GM12873 (cell line): ENCODE measurements at regions not wholly inside any gene's neighbourhood (a gene's known extent, or its start where the extent isn't known, plus 50 kb on each side); places are given as distances from the start of the nearest gene placed in this dataset.

Experiments
- CTCF ChIP-seq: IDR thresholded peaks from 2 replicates; pipeline ENCODE4 v1.5.1; 2012; ENCODE audit warnings: low read depth, mild to moderate bottlenecking, moderate library complexity, low read length, control low read depth; ENCODE audit not compliant: insufficient read depth; ENCODE audit errors: missing control alignments

- TF ChIP-seq CTCF, result no peak
These were observed 86.9 kb downstream of the CCDC34 start for GRCh38 chr11:27276141-27276540.

- no peak for TF ChIP-seq CTCF
These were observed 88.1 kb downstream of the CCDC34 start for GRCh38 chr11:27274854-27275395.

- TF ChIP-seq CTCF, result no peak
These were observed 96.9 kb downstream of the CCDC34 start for GRCh38 chr11:27266125-27266524.

- no peak for TF ChIP-seq CTCF
These were observed 99.0 kb downstream of the CCDC34 start for GRCh38 chr11:27263986-27264385.

- TF ChIP-seq CTCF, result no peak
These were observed 100.0 kb downstream of the CCDC34 start for GRCh38 chr11:27263046-27263445.

GRCh38 chr11:27255447-27255828 lies 107.6 kb downstream of the CCDC34 start:
- no peak for TF ChIP-seq CTCF

GRCh38 chr11:27254744-27255446 lies 108.1 kb downstream of the CCDC34 start:
- TF ChIP-seq CTCF, result no peak

GRCh38 chr11:27253224-27253623 lies 109.8 kb downstream of the CCDC34 start:
- no peak for TF ChIP-seq CTCF
